ENCODE measurements at regions not wholly inside any gene's neighbourhood (a gene's known extent, or its start where the extent isn't known, plus 50 kb on each side); places are given as distances from the start of the nearest gene placed in this dataset.

- TF ChIP-seq, protein P1, sequence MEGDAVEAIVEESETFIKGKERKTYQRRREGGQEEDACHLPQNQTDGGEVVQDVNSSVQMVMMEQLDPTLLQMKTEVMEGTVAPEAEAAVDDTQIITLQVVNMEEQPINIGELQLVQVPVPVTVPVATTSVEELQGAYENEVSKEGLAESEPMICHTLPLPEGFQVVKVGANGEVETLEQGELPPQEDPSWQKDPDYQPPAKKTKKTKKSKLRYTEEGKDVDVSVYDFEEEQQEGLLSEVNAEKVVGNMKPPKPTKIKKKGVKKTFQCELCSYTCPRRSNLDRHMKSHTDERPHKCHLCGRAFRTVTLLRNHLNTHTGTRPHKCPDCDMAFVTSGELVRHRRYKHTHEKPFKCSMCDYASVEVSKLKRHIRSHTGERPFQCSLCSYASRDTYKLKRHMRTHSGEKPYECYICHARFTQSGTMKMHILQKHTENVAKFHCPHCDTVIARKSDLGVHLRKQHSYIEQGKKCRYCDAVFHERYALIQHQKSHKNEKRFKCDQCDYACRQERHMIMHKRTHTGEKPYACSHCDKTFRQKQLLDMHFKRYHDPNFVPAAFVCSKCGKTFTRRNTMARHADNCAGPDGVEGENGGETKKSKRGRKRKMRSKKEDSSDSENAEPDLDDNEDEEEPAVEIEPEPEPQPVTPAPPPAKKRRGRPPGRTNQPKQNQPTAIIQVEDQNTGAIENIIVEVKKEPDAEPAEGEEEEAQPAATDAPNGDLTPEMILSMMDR (conservative IDR thresholded peaks at IDR 0.05; ENCODE audit: low read depth, low read length) = no peak
- TF ChIP-seq MXI1 (IDR thresholded peaks at IDR 0.05; ENCODE audit: borderline replicate concordance, low read depth, low read length) (no peak), CEBPB (IDR thresholded peaks at IDR 0.05; ENCODE audit: low read depth, low read length) (no peak), SMC3 (IDR thresholded peaks at IDR 0.05; ENCODE audit: low read depth, low read length) (no peak), POLR2A (IDR thresholded peaks at IDR 0.05; ENCODE audit: low read depth, low read length) (no peak), MAFK (IDR thresholded peaks at IDR 0.05; ENCODE audit: low read depth, low read length) (no peak), RFX5 (IDR thresholded peaks at IDR 0.05; ENCODE audit: low read depth, low read length) (no peak)
- TF ChIP-seq, protein P2, sequence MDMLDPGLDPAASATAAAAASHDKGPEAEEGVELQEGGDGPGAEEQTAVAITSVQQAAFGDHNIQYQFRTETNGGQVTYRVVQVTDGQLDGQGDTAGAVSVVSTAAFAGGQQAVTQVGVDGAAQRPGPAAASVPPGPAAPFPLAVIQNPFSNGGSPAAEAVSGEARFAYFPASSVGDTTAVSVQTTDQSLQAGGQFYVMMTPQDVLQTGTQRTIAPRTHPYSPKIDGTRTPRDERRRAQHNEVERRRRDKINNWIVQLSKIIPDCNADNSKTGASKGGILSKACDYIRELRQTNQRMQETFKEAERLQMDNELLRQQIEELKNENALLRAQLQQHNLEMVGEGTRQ (IDR thresholded peaks at IDR 0.05; ENCODE audit: low read depth, low read length) = no peak
Observed at GRCh38 chr14:98612434-98613200, 659.4 kb downstream of the BCL11B start.

Measured in IMR-90 (cell line).